ENCODE measurements at regions not wholly inside any gene's neighbourhood (a gene's known extent, or its start where the extent isn't known, plus 50 kb on each side); places are given as distances from the start of the nearest gene placed in this dataset.
"Not testable (repeated sequence)": the region's sequence is repeated elsewhere in the genome, so short reads cannot be mapped to it uniquely, and the experiment has no call there.

- DNase-seq = no peak
These were observed 124.3 kb upstream of the TRIM2 start for GRCh38 chr4:153079857-153080391.

DNA sequence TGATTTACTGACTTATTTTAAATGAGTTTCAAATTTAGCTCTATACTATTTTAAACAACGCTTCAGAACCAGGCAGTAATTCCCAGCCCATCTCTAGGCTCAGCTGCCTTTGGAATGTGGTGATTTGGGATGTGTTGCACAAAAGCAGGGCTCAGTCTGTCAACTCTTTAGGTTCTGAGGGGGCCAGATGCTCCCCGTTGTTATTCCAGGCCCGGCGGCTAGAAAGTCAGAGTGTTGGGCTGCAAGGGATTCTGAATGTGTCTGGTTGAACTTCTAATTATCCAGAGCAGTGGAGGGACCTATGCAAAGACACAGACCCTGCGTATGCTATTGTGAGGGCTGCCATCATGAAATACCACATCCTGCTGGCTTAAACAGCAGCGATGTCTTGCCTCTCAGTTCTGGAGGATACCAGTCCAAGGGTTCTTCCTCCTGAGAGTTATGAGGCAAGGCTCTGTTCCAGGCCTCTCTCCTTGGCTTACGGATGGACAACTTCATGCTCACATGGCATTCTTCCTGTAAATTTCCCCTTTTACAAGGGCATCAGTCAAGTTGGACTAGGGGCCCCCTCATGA lies 123.2 kb upstream of the TRIM2 start:
- DNase-seq = no peak

DNA sequence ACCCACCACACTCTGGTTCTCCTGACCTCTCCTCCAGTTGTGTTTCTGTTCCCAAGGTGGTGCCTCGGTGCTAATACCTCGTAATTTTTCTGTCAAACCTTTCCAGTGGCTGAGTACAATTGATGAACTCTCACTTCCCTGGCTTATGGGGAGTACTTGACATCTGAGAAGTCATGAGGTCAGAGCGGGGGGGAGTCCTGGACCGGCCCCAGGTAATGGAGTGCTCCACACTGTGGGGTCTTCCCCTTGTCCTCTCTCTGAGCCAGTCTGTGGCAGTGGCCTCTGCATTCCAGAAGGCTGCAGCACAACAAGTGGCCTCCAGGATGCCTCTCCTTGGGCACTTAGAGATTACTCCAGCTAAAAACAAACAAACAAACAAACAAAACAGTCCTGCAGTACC lies 122.5 kb upstream of the TRIM2 start:
- DNase-seq = no peak

GRCh38 chr4:153082322-153083301 lies 121.6 kb upstream of the TRIM2 start:
- no peak for DNase-seq

GRCh38 chr4:153083447-153083947 lies 120.7 kb upstream of the TRIM2 start:
- DNase-seq = peak; percentile 41

DNA sequence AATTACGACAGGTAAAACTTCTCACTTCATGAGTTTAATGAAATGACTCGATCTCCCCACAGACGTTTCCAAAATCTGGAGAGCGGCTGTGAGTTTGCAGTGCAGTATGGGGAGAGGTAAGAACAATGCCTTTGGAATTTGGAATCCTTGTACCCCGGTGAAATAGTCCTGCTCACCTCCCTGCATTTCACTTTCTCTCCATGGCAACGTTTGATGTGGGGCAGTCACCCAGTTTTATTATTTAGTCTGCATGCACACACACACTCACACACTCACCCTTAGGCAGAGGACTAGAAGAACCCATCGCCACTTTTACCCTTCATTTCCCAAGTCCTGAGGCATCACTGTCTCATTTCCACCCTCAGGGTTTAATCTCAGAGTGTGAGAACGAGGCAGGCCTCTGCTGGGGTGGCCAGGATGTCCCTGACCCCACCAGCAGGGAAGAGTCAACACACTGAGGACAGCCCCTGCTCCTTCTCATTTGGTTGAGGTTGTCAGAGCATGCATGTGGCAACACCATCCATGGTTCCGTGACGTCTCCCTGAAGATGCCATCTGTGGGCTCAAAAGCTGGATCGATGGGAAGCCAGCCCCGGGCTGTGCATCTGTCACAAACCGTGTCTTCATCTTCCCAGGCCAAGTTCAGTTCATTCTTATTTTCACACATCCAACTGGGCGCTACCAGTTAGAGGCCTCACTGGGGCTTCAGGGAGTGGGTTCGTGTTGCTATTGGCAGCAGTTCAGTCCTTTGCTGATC lies 119.8 kb upstream of the TRIM2 start:
- no peak for DNase-seq

DNA sequence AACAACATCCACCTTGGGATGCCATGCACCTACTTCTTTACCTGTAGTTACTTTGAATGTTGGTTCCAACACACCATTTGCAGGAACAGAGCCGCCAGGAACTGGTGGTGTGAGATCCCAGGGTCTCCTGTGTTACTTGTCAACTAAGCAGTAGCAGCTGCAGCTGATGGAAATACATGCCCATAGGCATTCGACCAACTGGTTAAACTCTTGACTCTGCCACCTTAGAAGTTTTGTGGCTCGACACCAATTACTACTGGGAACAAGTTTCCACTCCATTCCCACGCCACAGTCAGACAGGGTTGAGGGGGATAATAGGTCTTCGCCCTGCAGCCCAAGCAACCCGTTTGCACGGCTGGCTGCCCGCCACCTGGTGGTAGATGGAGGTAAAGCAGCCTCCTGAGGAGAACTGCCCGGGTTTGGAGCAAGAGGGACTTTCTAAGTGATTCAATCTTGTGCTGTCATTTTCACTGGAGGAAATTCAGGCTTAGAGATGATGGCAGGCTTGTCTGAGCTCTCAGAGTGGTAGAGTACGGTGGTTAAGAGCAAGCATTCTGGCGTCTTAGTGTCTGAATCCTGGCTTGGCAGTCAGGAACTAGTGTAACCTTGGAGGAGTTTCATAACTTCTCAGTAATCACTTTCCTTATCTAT lies 119.1 kb upstream of the TRIM2 start:
- peak; percentile 88 for DNase-seq

DNA sequence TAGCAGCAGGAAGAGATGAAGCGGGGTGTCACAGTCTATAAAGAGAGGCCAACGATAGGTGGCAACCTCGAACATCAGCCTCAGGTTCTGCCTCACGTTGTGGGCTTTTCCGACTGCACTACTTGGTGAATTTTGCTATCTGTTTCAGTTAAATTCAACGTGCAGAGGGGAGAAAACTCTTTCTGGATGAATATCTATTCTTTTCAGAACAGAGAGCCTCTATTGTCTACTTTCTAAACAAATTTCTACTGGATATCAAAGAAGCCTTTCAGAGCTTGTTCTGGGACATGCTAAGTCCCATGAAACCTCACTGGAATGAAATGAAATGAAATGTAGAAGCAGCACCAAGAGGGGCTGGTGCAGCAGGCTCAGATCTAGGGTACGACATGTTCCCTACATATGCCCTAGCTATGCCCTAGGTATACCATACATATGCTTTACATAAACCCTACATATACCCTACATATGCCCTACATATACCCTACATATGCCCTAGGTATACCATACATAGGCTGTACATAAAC lies 116.5 kb upstream of the TRIM2 start:
- no peak for DNase-seq

- no peak for DNase-seq
These were observed 114.5 kb upstream of the TRIM2 start for GRCh38 chr4:153089742-153090141.

DNA sequence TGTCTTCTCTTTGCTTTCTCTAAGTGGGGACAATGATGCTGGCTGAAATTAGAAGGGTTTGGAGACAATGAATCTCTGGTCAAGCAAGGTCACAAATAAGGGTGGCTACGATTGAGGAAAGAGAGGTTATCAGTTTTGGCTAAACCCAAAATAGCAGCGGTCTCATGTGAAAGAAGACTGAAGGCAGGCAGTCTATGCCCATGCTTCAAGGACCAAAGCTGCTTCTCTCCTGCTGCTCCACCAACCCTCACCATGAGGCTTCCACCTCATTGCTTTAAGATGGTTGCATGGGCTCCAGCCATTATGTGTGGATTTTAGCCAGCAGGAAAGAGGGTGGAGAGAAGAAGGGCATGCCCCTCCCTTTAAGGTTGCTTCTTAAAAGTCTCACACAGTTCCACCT lies 114.1 kb upstream of the TRIM2 start:
- DNase-seq = no peak

GRCh38 chr4:153090670-153091385 lies 113.4 kb upstream of the TRIM2 start:
- DNase-seq = no peak

- no peak for DNase-seq
These were observed 110.8 kb upstream of the TRIM2 start for GRCh38 chr4:153093396-153093795.

DNA sequence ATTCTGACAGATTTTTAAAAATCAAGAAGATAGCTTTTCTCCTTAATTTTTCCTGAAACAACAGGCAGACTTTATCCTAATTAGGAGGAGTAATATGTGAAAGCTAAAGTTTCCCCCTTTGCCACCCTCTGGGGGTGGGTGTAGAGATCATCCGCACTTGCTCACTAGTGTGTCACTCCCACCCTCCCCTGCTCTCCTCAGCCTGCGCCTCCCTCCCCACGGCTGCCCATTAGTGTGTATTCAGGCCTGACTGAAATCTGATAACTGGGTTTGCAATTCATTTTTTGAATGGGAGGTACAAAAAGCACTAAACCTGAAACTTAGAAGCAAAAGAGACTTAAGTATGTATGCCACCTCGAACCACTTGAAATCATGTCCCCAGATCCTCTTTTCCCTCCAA lies 110.4 kb upstream of the TRIM2 start:
- DNase-seq = no peak

DNA sequence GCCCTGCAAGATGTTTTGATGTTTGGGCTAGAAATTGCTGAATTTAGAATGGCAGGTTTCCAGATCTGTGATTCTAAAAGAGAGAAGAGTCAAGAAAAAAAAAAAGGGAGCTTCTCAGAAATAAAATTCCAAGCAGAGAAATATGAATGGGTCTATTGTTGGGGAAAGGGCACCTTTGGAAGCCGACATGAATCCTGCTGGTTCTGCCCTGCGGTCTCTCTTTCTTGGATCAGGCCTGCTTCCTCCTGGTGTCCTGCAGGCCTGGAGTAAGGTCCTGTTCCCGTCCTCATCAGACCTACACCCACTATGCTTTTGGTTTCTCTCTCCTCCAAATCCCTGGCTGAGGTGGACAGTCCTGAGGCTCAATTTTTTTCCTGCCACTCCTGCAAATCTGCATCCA lies 109.8 kb upstream of the TRIM2 start:
- no peak for DNase-seq

GRCh38 chr4:153095448-153096204 lies 108.6 kb upstream of the TRIM2 start:
- DNase-seq = no peak

GRCh38 chr4:153096344-153096743 lies 107.9 kb upstream of the TRIM2 start:
- DNase-seq = no peak

GRCh38 chr4:153098427-153098826 lies 105.8 kb upstream of the TRIM2 start:
- no peak for DNase-seq

- DNase-seq = no peak
These were observed 104.7 kb upstream of the TRIM2 start for GRCh38 chr4:153099391-153100140.

DNA sequence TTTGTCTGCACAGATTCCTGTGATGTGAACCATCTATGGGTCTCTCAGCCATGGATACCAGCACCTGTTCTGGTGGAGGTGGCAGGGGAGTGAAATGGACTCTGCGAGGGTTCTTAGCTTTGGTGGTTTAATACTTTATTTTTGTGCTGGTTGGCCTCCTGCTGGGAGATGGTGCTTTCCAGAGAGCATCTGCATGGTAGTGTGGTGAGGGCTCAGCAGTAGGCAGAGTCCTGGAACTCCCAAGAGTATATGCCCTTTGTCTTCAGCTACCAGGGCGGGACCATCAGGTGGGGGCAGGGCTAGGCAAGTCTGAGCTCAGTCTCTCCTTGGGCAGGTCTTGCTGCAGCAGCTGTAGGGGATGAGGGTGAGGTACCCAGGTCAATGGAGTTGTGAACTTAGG lies 97.5 kb upstream of the TRIM2 start:
- not testable (repeated sequence) for DNase-seq

- no peak for DNase-seq
These were observed 97.0 kb upstream of the TRIM2 start for GRCh38 chr4:153107246-153107645.
